Ovary (tissue), 7 donors: ENCODE measurements at regions not wholly inside any gene's neighbourhood (a gene's known extent, or its start where the extent isn't known, plus 50 kb on each side); places are given as distances from the start of the nearest gene placed in this dataset.
"Not testable (repeated sequence)": the region's sequence is repeated elsewhere in the genome, so short reads cannot be mapped to it uniquely, and the experiment has no call there.

Experiments used
- DNase-seq, 5 donors: peaks; one replicate each; pipeline ENCODE4 v3.0.0-alpha.2; 2019 to 2020
- H3K27ac ChIP-seq, 2 donors: fragments of 200-600 bp; one replicate each; pipeline versions ENCODE4 v1.5.1 to v1.8.0; 2019 to 2022
- H3K27me3 ChIP-seq: fragments of 200-600 bp; one replicate; pipeline ENCODE4 v1.8.0; 2022
- H3K36me3 ChIP-seq: fragments of 200-600 bp; sonication (generic); one replicate; pipeline ENCODE4 v1.5.1; 2019
- H3K4me1 ChIP-seq: one replicate; pipeline ENCODE4 v1.8.1; 2013; ENCODE audit warnings: mild to moderate bottlenecking, moderate library complexity; ENCODE audit not compliant: insufficient read depth
- H3K4me3 ChIP-seq: fragments of 200-600 bp; sonication (generic); one replicate; pipeline ENCODE4 v1.5.1; 2017
- H3K9me3 ChIP-seq, 2 donors: fragments of 200-600 bp in 1 of 2; sonication (generic) in 1 of 2; one replicate each; pipeline versions ENCODE4 v1.5.1 to v1.8.1; 2013 to 2019; ENCODE audit warnings: mild to moderate bottlenecking in 1 of 2, moderate library complexity in 1 of 2
- CTCF ChIP-seq, 3 donors: fragments of 450-650 bp in 2 of 3; fragments of 200-600 bp in 1 of 3; IDR thresholded peaks; one replicate each; pipeline versions ENCODE4 v1.5.1 to v1.8.0; 2016 to 2022; ENCODE audit warnings: antibody characterized with exemption in 3 of 3, mild to moderate bottlenecking in 1 of 3
- EP300 ChIP-seq: sonication (generic); formaldehyde crosslinking; IDR thresholded peaks from one replicate; pipeline ENCODE4 v1.6.1; 2017; ENCODE audit warnings: antibody characterized with exemption
- POLR2A ChIP-seq: fragments of 450-650 bp; IDR thresholded peaks from one replicate; pipeline ENCODE4 v1.6.1; 2017; ENCODE audit warnings: antibody characterized with exemption, mild to moderate bottlenecking, moderate library complexity
- WGBS, 3 donors: extraction: QIAGEN DNeasy Blood & Tissue Kit in 1 of 3; methylation state at CpG; one replicate each; pipeline versions ENCODE4 v1.1.5 to v1.1.7; 2013 to 2017; 5-methylcytosine and 5-hydroxymethylcytosine counted together
- intact Hi-C, 4 donors: fragments of 100-400 bp; cut with DNase I; formaldehyde crosslinking; loops; one replicate each; pipeline versions ENCODE4 v1.11.0 to v1.15.1; 2022 to 2023
- donor health status: DM: no; HTN: no; CAD: no; lungs with moderate emphysema.
- donor health status: DM: no; HTN: no; CAD: no.
- donor health status: Bipolar disorder and iron deficiency.
- donor health status: DM: no; HTN: no; CAD: no.
- donor health status: DM: yes; HTN: yes; CAD: no.

GRCh38 chr3:161607056-161607455 lies 110.4 kb downstream of the OTOL1 start:
- no peaks in the 10 kb centered on the region for H3K36me3 ChIP-seq
- DNase-seq = no peak
- no peak overlapping the region for H3K4me3 ChIP-seq
- no peaks in the 10 kb centered on the region for H3K9me3 ChIP-seq
- 10 to 20% (median 14%) methylated on average over 1 of the region's 1 CpG for WGBS, 3 donors
- H3K4me1 ChIP-seq = no peaks in the 10 kb centered on the region
- no peak overlapping the region for H3K27ac ChIP-seq
- no peaks in the 10 kb centered on the region for H3K27me3 ChIP-seq
- intact Hi-C loops = no loop called here
- TF ChIP-seq CTCF (IDR thresholded peaks at IDR 0.05) (no peak), POLR2A (no peak), EP300 (no peak)

GRCh38 chr3:161619351-161619750 lies 122.7 kb downstream of the OTOL1 start:
- Histone ChIP-seq H3K27me3 (no peaks in the 10 kb centered on the region), H3K36me3 (no peaks in the 10 kb centered on the region), H3K27ac (no peak overlapping the region), H3K4me3 (no peak overlapping the region), H3K4me1 (no peaks in the 10 kb centered on the region), H3K9me3 (no peaks in the 10 kb centered on the region)
- 45 to 57% (median 50%) methylated on average over 1 of the region's 1 CpG for WGBS, 3 donors
- intact Hi-C loops = no loop called here
- DNase-seq = no peak
- TF ChIP-seq POLR2A = no peak
- no peak for TF ChIP-seq EP300
- no peak for TF ChIP-seq CTCF (IDR thresholded peaks at IDR 0.05)

GRCh38 chr3:161630794-161631193 lies 134.2 kb downstream of the OTOL1 start:
- Histone ChIP-seq H3K27ac (no peak overlapping the region), H3K4me3 (no peak overlapping the region)

GRCh38 chr3:161631536-161631935 lies 134.9 kb downstream of the OTOL1 start:
- no peaks in the 10 kb centered on the region for H3K27me3 ChIP-seq
- no peak for TF ChIP-seq POLR2A
- TF ChIP-seq CTCF (IDR thresholded peaks at IDR 0.05) = no peak
- TF ChIP-seq EP300 = no peak
- no peaks in the 10 kb centered on the region for H3K36me3 ChIP-seq
- no peak overlapping the region for H3K27ac ChIP-seq
- no peaks in the 10 kb centered on the region for H3K4me1 ChIP-seq
- DNase-seq = no peak
- intact Hi-C loops = no loop called here
- H3K4me3 ChIP-seq = no peak overlapping the region
- no peaks in the 10 kb centered on the region for H3K9me3 ChIP-seq

More at GRCh38 chr3:161630794-161631193, 134.2 kb downstream of the OTOL1 start:
- H3K36me3 ChIP-seq = no peaks in the 10 kb centered on the region
- WGBS, 3 donors = 12 to 35% (median 18%) methylated on average over 2 of the region's 2 CpGs
- DNase-seq = no peak
- TF ChIP-seq POLR2A (no peak), EP300 (no peak), CTCF (IDR thresholded peaks at IDR 0.05) (no peak)
- intact Hi-C loops = no loop called here
- no peaks in the 10 kb centered on the region for H3K27me3 ChIP-seq
- H3K4me1 ChIP-seq = no peaks in the 10 kb centered on the region
- no peaks in the 10 kb centered on the region for H3K9me3 ChIP-seq

GRCh38 chr3:161637559-161637958 lies 141.0 kb downstream of the OTOL1 start:
- no peak for DNase-seq
- TF ChIP-seq POLR2A (no peak), EP300 (no peak), CTCF (IDR thresholded peaks at IDR 0.05) (no peak)
- 60 to 81% (median 68%) methylated on average over 2 of the region's 2 CpGs for WGBS, 3 donors
- H3K9me3 ChIP-seq = no peaks in the 10 kb centered on the region
- no peak overlapping the region for H3K27ac ChIP-seq
- no peak overlapping the region for H3K4me3 ChIP-seq
- no peaks in the 10 kb centered on the region for H3K27me3 ChIP-seq
- H3K36me3 ChIP-seq = no peaks in the 10 kb centered on the region
- intact Hi-C loops = no loop called here
- H3K4me1 ChIP-seq = no peaks in the 10 kb centered on the region

GRCh38 chr3:161639095-161639494 lies 142.5 kb downstream of the OTOL1 start:
- H3K27me3 ChIP-seq, intact Hi-C loops, H3K36me3 ChIP-seq, H3K27ac ChIP-seq, DNase-seq, H3K9me3 ChIP-seq, H3K4me1 ChIP-seq, H3K4me3 ChIP-seq: not testable (repeated sequence)
- WGBS, 3 donors = 42 to 47% (median 44%) methylated on average over 5 of the region's 5 CpGs
